NCI-H128 (cell line): ENCODE measurements at regions not wholly inside any gene's neighbourhood (a gene's known extent, or its start where the extent isn't known, plus 50 kb on each side); places are given as distances from the start of the nearest gene placed in this dataset.

Source experiments
- DNase-seq: peaks from one replicate; lab custom pipeline; 2025; ENCODE audit not compliant: unreplicated experiment; lab: John Stamatoyannopoulos, UW

DNA sequence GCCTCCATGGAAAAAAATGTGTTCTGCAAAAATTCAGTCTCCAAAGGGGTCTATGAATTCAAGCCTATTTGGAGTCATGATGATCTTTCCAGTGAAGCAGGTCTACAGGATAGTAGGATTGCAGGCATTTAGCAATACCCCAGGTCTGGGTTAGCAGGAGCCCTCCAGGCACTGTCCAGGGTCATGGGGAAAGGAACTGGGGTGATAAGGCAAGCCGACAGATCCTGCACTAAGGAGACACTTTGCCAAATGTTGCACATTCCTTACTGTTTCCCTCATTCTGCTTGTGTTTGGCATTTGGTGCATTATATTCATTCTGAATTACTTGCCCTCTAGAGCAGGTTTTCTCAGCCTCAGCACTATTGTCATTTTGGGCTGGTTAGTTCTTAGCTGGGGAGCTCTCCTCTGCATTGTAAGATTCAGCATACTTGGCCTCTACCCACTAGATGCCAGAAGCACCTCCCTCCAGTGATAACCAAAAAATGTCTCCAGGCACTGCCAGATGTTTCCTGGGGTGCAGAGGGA is 333.3 kb upstream of the PLXNA2 start:
- DNase-seq, result no peak

DNA sequence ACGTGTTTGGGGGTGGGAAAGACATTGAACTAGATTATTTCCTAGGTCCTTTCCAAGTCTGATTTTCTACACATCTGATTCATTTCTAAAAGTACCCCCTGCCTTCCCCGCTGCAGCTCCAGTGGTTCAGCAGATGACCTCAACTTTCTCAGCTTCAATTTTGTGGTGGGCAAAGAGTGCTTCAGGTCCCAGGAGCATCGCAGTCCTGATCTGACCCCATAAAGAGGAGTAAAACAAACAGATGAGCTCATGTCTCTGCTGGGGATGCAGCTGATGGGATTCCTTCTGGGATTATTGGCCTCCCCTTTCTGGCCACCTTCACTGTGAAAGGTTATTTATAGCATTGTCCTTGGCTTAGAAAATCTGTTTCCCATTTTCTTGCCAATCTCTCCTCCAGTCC is 337.0 kb upstream of the PLXNA2 start:
- DNase-seq, result no peak

DNA sequence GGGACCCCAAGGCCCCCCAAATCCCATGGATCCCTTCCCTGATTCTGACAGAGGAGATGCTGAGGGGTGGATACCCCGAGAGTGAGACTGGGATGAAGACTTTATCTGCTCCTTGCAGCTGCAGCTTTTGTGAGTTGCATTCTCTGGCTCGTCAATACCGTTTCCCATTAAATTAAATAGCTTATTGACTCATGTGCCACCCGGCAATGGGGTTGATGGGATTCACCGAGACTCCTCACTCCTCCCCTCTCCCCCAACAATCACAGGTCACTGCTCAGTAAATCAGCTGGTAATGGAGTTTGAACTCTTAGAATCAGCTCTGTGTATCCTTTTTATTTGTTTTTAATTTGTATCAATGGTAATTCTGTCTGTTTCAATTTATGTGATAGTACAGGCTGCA is 337.5 kb upstream of the PLXNA2 start:
- no peak for DNase-seq

DNA sequence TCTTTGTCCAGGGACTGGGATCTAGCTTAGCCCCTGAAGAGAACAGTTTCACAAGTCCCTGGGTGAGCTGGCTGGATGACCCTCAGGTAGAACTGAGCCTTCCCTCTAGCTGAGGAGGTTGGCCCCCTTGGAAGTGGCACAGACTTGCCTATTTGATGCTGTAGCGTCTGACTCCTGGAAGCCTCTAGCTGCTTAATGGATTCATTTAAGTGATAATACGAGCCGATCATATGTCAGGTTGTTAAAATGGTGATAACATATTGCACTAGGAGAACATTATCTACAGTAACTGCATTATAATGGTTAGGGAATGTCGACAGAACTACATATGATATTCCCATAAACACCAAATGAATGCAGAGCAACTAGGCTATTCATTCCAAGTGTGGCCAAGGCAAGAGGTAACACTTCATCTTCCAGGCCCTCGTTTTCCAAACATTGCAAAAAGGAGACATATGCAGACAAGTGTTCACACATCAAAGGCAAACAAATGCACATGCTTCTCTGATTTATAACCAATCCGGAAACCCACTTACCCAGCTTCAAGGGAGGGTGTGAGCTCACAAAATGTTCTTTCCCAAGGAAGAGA is 340.1 kb upstream of the PLXNA2 start:
- no peak for DNase-seq

DNA sequence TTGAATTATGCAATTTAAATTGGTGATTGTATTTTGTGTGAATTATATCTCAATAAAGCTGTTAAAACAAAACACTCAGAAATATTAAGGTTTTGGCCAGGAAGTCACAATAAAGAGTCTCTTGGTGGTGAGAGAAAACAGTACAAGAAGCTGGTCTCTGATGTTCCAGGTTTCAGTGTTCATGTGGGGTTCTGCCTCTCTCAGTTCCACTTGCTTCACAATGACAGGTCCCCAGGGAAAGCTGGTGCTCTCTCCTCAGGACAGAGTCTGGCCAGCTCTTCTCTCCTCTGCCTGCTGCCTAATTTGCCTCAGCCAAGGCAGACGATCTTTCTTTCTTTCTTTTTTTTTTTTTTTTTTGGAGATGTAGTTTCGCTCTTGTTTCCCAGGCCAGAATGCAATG is 342.9 kb upstream of the PLXNA2 start:
- DNase-seq, result no peak

DNA sequence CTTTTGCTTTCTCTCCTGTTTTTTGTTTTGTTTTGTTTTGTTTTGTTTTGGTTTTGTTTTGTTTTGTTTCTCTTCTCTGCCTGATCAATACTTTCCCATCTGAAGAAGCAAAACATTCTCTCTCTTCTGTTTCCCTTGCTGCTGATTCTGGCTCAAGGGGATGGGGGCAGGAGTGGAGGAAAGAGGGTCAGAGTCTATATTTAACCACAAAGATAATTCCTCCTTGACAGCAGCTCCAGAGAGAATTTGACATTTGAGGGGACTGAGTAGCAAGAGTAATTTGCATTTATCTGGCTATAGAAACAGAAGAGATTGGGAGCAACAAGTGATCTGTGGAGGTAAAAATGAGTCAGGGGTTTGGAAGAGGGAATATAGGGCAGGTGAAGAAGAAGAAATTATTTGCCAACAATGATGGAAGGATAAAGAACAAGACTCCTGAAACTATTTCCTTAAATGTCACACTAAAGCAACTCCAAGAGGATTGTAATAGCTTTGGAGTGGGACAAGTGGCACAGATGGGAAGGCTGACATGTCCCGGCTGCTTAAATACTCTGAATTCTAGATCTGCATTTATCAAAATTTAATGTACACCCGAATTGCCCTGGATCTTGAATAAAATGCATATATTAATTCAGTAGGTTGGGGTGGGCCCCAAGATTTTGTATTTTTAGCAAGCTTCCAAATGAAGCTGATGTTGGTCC is 349.3 kb upstream of the PLXNA2 start:
- DNase-seq, result no peak

DNA sequence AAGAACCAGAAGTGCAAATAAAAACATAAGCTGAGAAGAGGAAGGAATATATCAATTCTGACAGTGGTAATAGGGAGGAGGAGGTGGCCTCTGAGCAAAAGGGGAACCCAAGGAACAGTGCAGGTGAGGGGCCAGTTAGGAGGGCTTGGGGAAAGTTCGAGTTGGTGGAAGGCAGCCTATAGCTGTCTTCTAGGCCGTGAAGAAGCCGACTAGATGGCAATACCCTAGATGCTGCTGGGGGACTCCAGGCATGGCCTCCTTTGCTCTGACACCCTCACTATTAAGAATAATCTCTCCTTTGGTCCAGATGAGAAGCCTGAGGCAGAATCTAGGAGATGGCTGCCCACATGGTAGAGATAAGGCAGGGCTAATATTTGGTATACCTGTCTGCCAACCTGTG is 351.1 kb upstream of the PLXNA2 start:
- DNase-seq, result no peak

DNA sequence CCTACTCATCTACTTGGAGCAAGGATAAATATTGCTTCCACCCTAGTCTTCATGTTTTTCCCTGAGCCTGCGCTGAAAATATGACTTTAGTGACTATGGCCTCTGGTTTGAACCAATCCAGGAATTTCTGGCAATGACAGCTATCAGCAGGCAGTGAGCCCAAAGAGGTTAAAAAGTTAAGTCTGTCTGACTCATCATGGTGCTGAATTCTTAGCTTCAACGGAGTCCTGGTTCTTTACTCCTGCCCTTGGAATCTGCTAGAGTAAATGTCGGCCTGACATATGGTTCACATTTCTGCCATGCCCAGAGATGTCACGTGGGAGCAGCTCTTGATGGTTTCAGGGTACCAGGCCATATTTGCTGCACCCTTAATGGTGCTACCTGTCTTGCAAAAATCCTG is 351.6 kb upstream of the PLXNA2 start:
- DNase-seq, result no peak

DNA sequence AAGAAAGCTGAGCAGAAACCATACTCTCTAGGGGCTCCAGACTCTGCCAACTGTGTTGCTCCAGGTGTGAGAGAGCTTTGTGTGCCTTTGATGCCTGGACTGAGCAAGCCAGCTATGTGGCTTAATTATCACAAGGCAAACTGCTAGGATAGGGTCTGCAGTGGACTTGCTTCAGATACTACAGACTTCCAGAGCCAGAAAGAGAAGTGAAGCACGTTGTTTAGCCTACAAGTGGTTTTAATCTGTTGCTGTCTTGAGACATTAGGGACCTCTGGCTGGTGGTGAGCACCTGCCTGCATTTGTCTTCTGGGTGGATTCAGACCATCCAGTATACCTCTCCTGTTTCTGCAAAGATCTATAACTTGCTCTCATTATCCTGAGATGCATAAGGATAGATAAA is 353.4 kb upstream of the PLXNA2 start:
- no peak for DNase-seq

DNA sequence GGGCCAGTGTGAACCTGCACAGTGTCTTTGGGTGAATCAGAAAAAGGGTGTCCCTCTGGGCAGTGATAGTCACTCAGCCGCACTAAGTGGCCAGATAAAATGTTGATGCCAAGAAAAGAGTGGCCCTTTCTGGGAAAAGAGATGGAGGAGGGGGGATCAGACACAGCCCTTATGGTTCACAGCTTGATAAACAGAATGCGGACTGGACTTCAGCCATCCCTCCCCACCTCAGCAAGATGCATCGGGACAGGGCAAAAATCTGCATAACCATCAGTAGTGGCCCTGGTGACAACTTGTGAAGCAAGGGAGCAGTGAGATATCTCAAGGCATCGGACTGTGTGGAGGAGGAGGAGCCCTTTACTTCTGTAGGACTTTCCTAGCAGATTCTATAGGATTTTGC is 353.8 kb upstream of the PLXNA2 start:
- no peak for DNase-seq

DNA sequence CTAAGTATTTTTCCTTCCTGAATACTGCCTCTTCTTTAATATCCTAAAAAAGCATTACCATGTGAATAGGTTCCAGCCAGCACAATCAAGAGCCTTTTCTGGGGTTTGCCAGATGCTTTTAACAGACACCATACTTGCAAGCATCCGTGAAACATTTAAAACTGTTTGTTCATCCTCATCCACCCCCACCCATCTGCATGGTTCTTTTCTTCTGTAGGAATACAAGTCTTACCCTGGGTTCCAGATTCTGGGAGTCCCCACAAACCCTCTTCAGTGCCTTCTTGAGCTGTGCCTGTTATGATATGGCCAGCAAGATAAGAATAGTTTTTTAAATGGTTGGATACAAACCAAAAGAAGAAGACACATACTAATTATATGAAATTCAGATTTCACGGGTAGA is 354.9 kb upstream of the PLXNA2 start:
- no peak for DNase-seq

DNA sequence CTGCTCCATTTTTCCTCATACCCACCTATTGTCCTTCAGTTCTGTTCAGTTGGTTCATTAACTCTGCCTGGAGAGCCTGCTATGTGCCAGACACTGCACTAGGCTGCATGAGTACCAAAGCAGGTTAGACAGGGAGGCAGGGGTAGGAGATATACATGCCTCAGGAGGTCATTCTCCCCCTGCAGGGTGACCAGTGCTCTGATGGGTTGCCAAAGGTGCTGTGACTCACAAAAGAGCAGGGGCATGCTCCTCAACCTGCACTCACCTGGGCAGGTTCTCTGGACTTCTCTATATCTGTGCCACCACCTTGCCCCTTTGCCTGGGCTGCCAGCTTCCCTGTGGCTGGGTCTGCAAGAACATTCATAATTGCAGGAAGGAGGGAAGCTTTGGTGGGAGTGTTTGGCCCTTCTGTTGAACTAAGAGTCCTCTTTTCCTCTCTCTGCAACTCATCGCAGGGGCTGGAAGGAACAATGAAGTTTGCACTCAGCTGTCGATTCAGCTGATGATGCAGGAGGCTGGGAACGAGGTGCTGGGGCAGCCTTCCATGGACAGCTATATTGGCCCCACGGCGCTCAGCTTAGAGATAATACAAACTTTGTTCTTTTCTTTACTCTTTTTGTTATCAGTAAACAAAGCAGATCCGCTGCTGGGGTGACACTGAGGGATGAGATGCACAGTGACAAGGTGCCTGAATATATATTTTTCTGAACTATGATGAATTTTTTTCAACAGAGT is 356.4 kb upstream of the PLXNA2 start:
- no peak for DNase-seq

DNA sequence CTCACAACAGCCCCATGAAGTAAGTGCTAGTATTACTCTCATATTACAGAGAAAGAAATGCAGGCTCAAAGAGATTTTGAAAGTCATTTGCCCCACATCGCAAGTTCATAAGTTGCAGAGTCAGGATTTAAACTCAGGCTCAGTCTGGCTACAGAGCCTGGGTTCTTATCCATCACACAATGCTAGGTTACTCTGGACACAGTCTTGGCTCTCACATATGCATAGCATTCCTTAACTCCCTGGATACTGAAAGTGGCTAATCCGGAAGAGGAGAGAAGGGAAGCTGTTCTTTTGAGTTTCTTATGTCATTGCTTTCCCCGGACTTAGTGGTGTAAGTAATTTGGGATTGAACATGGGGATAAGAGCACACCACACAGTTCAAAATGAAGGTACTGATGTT is 357.4 kb upstream of the PLXNA2 start:
- no peak for DNase-seq

DNA sequence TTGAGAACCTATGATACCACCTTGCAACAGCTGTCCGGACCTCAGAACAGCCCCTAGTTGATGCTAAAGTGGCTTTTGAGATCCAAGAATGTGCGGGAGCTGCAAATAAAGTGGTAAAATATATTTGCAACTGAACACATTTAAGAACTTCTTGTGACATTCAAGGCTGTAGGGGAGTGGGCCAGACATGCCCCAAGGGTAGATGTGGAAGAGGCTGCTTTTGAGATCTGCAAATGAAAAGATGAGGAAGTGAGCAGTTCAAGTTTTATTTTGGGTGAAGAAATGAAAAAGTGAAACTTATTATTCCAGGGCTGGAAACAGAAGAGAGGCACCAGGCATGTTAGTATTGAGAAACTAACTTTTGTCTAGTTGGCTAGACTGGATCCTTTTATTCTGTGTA is 359.5 kb upstream of the PLXNA2 start:
- no peak for DNase-seq

DNA sequence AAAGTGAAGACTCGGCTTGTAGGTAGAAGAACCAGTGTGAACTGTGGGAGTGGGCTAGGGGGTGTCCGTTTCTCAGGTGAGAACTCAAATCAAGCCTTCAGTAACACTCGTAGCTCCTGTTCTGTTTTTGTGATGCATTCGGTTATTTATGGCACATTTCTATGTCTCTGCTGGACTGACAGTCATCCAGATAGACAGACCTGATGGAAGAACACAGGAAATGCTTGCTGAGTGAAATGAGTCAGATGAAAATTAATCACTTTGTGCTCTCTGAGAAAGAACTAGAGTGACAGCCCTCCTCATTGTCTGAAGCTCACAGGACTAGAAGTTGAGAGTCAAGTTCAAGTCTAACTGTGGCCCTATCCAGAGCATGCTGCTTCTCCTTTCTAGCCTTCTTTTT is 360.1 kb upstream of the PLXNA2 start:
- DNase-seq, result no peak

DNA sequence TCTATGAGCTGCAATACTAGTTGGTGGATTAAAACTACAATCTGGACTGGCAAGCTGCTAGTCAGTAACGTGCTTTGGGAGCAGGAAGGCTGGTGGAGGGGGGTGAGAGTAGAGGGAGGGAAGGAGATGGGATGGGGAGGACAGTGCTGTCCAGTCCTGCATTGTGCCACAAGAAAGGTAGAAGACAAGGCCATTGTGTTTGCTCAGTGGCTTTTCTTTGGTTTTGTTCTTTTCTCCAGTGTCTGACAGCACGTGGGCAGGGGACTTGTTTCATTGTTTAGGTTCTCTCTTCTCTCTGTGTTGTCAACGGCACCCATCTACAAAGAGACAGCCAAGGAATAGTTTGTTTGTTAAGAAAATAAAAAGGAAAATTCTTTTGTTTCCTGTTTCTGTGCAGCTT is 362.8 kb upstream of the PLXNA2 start:
- no peak for DNase-seq

DNA sequence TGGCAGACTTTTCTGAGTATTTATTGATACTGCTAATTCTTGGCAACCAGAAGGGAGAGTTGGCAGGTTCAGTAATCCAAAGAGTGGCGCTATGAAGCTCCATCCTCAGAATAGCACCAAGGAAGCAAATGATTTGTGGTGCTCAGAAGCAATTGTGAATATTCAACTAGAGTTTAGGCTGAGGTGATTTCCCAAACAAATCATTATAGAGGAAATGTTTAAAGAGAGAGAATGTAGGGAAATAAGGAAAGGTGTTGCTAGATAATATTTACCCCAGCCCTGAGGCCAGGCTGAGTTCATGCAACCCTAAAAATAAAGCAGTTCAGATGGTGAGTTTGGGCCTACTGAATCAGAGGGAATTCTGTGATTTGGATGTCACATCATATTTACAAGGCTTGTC is 363.4 kb upstream of the PLXNA2 start:
- DNase-seq, result no peak

DNA sequence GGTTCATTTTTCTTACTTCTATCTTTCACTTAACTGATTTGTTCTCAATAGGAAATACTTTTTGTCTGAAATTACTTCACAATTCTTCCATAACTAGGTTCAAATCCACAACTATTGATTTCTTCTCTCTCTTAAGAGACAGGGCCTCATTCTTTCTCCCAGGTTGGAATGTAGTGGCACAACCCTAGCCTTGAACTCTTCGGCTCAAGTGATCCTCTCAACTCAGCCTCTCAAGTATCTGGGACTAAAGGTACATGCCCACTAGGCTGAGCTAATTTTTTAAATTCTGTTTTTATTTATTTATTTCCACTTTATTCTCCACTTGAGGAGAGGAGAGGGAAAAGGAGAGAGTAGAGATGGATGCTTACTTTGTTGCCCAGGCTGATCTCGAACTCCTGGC is 370.4 kb upstream of the PLXNA2 start:
- DNase-seq, result no peak

DNA sequence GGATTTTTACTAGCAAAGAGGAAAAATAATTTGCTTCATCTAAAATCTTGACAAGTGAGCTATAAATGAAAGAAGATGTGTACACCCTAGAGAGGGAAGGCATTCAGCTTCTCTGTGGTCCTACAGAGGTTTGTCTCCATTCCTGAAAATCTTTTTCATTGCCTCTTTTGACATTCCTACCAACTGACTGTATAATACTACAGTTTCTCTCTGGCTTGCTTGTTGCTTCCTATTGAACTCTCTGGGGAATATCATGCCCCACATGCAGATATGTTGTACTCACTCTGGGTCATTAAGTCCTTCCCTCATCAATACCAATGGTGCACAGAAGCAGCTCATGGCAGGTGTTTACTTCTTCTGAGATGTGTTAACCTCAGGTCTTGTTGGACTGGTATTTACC is 371.2 kb upstream of the PLXNA2 start:
- no peak for DNase-seq

DNA sequence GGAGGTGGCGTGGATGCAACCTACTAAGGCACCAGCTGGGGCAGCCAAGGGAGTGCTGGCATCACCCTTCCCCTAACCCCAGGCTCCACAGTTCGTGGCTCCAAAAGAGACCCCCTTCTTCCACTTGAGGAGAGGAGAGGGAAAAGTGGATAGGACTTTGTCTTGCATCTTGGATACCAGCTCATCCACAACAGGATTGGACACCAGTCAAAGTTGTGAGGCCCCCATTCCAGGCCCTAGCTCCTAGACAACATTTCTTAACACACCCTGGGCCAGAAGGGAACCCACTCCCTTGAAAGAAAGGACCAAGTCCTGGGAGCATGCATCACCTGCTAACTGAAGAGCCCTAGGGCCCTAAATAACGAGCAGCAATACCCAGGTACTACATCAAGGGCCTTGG is 372.6 kb upstream of the PLXNA2 start:
- DNase-seq, result no peak

DNA sequence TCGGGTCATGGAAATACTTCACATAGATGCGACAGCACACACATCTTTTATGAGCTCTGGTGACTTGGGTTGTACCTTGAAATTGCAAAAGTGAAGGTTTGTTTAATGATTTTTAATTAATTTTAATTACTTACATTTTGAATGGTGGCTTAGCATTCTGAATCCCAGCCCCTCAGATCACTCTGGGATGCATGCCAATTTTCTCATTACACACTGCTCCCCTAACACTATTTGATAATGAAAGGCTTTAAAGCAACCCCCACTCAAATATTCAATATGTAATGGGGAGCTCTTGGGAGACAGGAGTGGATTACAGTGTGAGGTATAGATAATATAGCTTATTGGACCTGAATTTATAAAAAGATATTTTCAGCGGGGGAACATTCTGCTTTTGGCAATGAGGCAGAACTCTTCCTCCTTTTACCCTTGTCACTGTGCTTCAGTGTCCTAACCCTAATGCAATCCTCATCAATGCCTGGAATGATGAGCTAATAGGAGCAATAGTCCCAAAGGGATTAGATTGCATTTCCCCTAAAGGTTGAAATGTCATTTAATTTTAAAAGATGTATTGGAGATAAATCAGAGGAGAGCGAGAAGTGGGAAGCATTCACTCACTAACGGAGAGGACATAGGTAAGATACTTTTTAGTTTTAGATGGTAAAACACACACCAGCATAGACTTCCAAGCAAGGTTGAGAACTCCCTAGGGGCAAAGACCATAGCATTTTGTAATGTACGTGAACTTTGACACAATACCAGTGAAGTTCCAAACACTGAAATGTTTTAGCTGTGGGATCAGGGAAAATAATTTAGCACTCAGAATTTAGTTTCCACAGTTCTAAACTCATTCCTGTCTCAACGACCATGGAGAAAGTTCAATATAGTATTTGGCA is 384.1 kb upstream of the PLXNA2 start:
- peak; percentile 35 for DNase-seq
